ENCODE measurements at regions not wholly inside any gene's neighbourhood (a gene's known extent, or its start where the extent isn't known, plus 50 kb on each side); places are given as distances from the start of the nearest gene placed in this dataset.
"Not testable (repeated sequence)": the region's sequence is repeated elsewhere in the genome, so short reads cannot be mapped to it uniquely, and the experiment has no call there.

GRCh38 chr3:20395692-20396091, 209.7 kb upstream of the SGO1 start:
- no peak for DNase-seq (ENCODE audit: low spot score)

GRCh38 chr3:20394243-20394642, 208.2 kb upstream of the SGO1 start:
- DNase-seq (ENCODE audit: low spot score): no peak

- DNase-seq (ENCODE audit: low spot score): no peak
These were observed 205.6 kb upstream of the SGO1 start for GRCh38 chr3:20391644-20392043.

- no peak for DNase-seq (ENCODE audit: low spot score)
These were observed 203.0 kb upstream of the SGO1 start for GRCh38 chr3:20388971-20389370.

- no peak for DNase-seq (ENCODE audit: low spot score)
These were observed 194.3 kb upstream of the SGO1 start for GRCh38 chr3:20380295-20380694.

GRCh38 chr3:20378315-20378714, 192.3 kb upstream of the SGO1 start:
- DNase-seq (ENCODE audit: low spot score): peak; percentile 39

- no peak for DNase-seq (ENCODE audit: low spot score)
These were observed 190.7 kb upstream of the SGO1 start for GRCh38 chr3:20376665-20377217.

- no peak for DNase-seq (ENCODE audit: low spot score)
These were observed 189.3 kb upstream of the SGO1 start for GRCh38 chr3:20375302-20375701.

GRCh38 chr3:20370273-20371063, 184.5 kb upstream of the SGO1 start:
- not testable (repeated sequence) for DNase-seq (ENCODE audit: low spot score)

GRCh38 chr3:20361000-20361399, 175.0 kb upstream of the SGO1 start:
- DNase-seq (ENCODE audit: low spot score): no peak

- no peak for DNase-seq (ENCODE audit: low spot score)
These were observed 167.3 kb upstream of the SGO1 start for GRCh38 chr3:20353286-20353685.

- no peak for DNase-seq (ENCODE audit: low spot score)
These were observed 166.7 kb upstream of the SGO1 start for GRCh38 chr3:20352546-20353179.

GRCh38 chr3:20350449-20350848, 164.4 kb upstream of the SGO1 start:
- DNase-seq (ENCODE audit: low spot score): no peak

GRCh38 chr3:20346916-20347315, 160.9 kb upstream of the SGO1 start:
- DNase-seq (ENCODE audit: low spot score): no peak

- DNase-seq (ENCODE audit: low spot score): no peak
These were observed 160.4 kb upstream of the SGO1 start for GRCh38 chr3:20346369-20346768.

- no peak for DNase-seq (ENCODE audit: low spot score)
These were observed 158.5 kb upstream of the SGO1 start for GRCh38 chr3:20344400-20344959.

GRCh38 chr3:20343790-20344189, 157.8 kb upstream of the SGO1 start:
- DNase-seq (ENCODE audit: low spot score): no peak

- peak; percentile 83 for DNase-seq (ENCODE audit: low spot score)
These were observed 154.4 kb upstream of the SGO1 start for GRCh38 chr3:20340324-20340928.

GRCh38 chr3:20336572-20336971, 150.6 kb upstream of the SGO1 start:
- no peak for DNase-seq (ENCODE audit: low spot score)

- no peak for DNase-seq (ENCODE audit: low spot score)
These were observed 148.8 kb upstream of the SGO1 start for GRCh38 chr3:20334842-20335241.

GRCh38 chr3:20327889-20328288, 141.9 kb upstream of the SGO1 start:
- no peak for DNase-seq (ENCODE audit: low spot score)

GRCh38 chr3:20326541-20326940, 140.5 kb upstream of the SGO1 start:
- DNase-seq (ENCODE audit: low spot score): no peak
